Neuron (in vitro differentiated cells): ENCODE measurements at regions not wholly inside any gene's neighbourhood (a gene's known extent, or its start where the extent isn't known, plus 50 kb on each side); places are given as distances from the start of the nearest gene placed in this dataset.
"Not testable (repeated sequence)": the region's sequence is repeated elsewhere in the genome, so short reads cannot be mapped to it uniquely, and the experiment has no call there.

ENCODE experiments used
- H2AFZ ChIP-seq: one replicate; pipeline ENCODE4 v1.6.1; 2013; ENCODE audit warnings: low read depth, mild to moderate bottlenecking, inconsistent platforms, low read length, moderate library complexity
- H3K27me3 ChIP-seq: one replicate; pipeline ENCODE4 v1.6.1; 2013; ENCODE audit warnings: low read length; ENCODE audit not compliant: insufficient read depth
- H3K36me3 ChIP-seq: one replicate; pipeline ENCODE4 v1.6.1; 2013; ENCODE audit warnings: low read length; ENCODE audit not compliant: insufficient read depth
- H3K4me1 ChIP-seq: one replicate; pipeline ENCODE4 v1.6.1; 2013; ENCODE audit warnings: low read length; ENCODE audit not compliant: insufficient read depth
- H3K4me3 ChIP-seq: 2 replicates; pipeline ENCODE4 v1.5.1; 2013; ENCODE audit warnings: mild to moderate bottlenecking, low read length, moderate library complexity
- H3K9me3 ChIP-seq: one replicate; pipeline ENCODE4 v1.6.1; 2013; ENCODE audit warnings: low read length

DNA sequence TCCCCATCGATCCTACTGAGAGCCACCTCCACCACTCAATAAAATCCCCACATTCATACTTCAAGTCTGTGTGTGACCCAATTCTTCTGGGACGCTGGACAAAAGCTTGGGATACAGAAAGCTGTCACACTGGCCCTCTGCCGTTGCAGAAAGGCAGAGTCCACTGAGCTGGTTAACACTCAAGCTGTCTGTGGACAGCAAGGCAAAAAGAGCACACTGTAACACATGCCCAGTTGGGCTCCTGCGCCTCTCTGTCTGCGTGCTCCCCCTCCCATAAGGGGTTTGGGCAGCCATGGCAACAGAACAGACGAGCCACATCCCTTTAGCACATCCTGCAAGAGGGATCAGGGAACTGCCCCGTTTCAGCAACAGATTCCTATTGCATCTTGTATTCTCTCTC is 106.9 kb upstream of the RGPD4 start:
- Histone ChIP-seq H3K4me1 (no peaks in the 10 kb centered on the region), H3K36me3 (no peaks in the 10 kb centered on the region), H3K27me3 (peaks cover 2% of the 10 kb centered on the region), H2AFZ (no peak overlapping the region), H3K4me3 (no peak overlapping the region), H3K9me3 (no peaks in the 10 kb centered on the region)

DNA sequence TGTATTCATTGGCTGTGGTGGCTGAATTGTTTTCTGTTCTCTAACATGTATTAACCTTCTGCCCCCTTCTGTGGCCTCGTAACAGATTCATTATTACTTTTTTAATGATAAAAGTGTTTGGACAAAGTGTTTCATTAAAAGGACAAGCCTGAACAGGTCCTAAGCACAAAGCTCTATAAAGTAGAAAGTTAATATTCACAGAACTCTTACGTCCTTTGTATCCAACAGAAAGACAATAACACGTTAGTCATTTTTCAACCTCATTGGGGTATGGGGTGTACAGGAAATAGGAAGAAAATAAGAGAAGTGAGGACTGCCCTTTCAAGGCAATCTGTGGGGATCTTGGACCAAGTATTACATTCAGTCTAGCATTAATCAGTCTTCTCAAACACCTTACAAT is 105.5 kb upstream of the RGPD4 start:
- H3K27me3 ChIP-seq: peaks cover 2% of the 10 kb centered on the region
- no peak overlapping the region for H3K4me3 ChIP-seq
- no peaks in the 10 kb centered on the region for H3K36me3 ChIP-seq
- H2AFZ ChIP-seq: no peak overlapping the region
- no peaks in the 10 kb centered on the region for H3K4me1 ChIP-seq
- no peaks in the 10 kb centered on the region for H3K9me3 ChIP-seq

DNA sequence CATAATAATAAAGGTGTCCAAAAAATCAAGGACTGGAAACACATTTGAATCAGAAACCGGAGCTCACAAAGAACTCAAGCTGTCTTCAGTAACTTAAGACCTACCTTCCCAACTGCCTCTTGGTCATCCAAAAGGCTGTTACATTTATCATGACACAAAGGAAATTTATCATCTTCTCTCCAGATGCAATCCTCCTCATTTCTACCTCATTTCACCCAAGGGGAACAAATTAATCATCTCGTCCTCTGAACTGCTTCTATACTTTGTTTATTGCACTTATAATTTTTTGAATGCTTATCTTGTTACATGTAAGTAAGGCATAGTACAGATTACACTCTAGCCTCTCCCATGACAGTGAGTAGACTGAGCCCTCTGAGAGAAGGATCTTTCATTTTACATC is 105.1 kb upstream of the RGPD4 start:
- no peaks in the 10 kb centered on the region for H3K4me1 ChIP-seq
- no peaks in the 10 kb centered on the region for H3K9me3 ChIP-seq
- no peaks in the 10 kb centered on the region for H3K36me3 ChIP-seq
- H2AFZ ChIP-seq: no peak overlapping the region
- no peak overlapping the region for H3K4me3 ChIP-seq
- peaks cover 2% of the 10 kb centered on the region for H3K27me3 ChIP-seq

DNA sequence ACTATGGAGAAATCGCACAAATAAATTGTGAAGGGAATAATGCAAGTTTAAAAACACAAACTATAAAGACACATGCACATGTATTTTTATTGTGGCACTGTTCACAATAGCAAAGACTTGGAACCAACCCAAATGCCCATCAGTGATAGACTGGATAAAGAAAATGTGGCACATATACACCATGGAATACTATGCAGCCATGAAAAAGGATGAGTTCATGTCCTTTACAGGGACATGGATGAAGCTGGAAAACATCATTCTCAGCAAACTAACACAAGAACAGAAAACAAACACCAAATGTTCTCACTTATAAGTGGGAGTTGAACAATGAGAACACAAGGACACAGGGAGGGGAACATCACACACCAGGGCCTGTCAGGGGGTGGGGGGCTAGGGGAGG is 100.9 kb upstream of the RGPD4 start:
- H3K27me3 ChIP-seq, H3K4me1 ChIP-seq, H3K4me3 ChIP-seq, H3K9me3 ChIP-seq, H2AFZ ChIP-seq, H3K36me3 ChIP-seq: not testable (repeated sequence)

DNA sequence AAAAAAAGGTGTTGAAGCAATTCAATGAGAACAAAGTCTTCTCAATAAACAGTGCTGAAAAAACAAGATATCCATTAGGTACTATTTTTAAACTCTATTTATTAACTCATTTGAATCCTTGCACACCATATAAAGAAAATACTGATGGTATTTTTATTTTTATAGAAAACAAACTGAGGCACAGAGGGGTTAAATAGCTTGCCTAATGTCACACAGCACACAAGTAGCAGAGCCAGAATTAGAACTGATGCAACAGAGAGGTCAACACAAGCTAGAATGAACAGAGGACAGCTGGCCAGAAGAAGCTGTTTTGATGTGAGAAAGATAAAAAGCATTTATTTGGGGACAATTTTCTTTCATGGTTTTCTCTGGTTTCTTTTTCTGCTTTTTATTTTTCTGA is 99.4 kb upstream of the RGPD4 start:
- Histone ChIP-seq H3K4me3 (no peak overlapping the region), H2AFZ (no peak overlapping the region), H3K27me3 (no peaks in the 10 kb centered on the region), H3K36me3 (no peaks in the 10 kb centered on the region), H3K9me3 (no peaks in the 10 kb centered on the region), H3K4me1 (no peaks in the 10 kb centered on the region)

GRCh38 chr2:107728586-107728985 is 98.1 kb upstream of the RGPD4 start:
- no peaks in the 10 kb centered on the region for H3K9me3 ChIP-seq
- H2AFZ ChIP-seq: no peak overlapping the region
- no peaks in the 10 kb centered on the region for H3K36me3 ChIP-seq
- no peaks in the 10 kb centered on the region for H3K27me3 ChIP-seq
- H3K4me1 ChIP-seq: no peaks in the 10 kb centered on the region
- no peak overlapping the region for H3K4me3 ChIP-seq

- H3K36me3 ChIP-seq: no peaks in the 10 kb centered on the region
- no peak overlapping the region for H2AFZ ChIP-seq
- no peaks in the 10 kb centered on the region for H3K4me1 ChIP-seq
- H3K9me3 ChIP-seq: no peaks in the 10 kb centered on the region
- H3K4me3 ChIP-seq: no peak overlapping the region
- H3K27me3 ChIP-seq: no peaks in the 10 kb centered on the region
Observed at GRCh38 chr2:107729440-107729839, 97.3 kb upstream of the RGPD4 start.

- Histone ChIP-seq H3K4me3 (no peak overlapping the region), H3K36me3 (no peaks in the 10 kb centered on the region), H2AFZ (no peak overlapping the region), H3K4me1 (no peaks in the 10 kb centered on the region), H3K9me3 (no peaks in the 10 kb centered on the region), H3K27me3 (no peaks in the 10 kb centered on the region)
Observed at GRCh38 chr2:107730898-107731297, 95.8 kb upstream of the RGPD4 start.

DNA sequence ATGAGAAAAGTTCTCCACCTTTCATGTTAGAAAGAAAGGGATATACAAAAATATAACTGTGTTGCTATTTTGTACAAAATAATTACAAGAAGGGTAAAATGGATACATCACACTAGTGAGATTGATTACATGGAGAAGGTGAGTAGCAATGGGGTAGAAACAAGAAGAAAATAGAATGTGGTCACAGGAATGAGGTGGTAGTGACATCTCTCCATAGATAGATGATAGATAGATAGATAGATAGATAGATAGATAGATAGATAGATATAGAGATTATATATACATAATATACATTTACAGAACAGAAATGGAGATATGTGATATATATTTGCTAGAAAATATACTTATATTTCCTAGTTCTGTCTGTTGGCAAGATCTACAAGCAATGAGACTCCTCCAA is 95.3 kb upstream of the RGPD4 start:
- H3K4me3 ChIP-seq: no peak overlapping the region
- no peaks in the 10 kb centered on the region for H3K9me3 ChIP-seq
- no peaks in the 10 kb centered on the region for H3K36me3 ChIP-seq
- no peaks in the 10 kb centered on the region for H3K27me3 ChIP-seq
- no peaks in the 10 kb centered on the region for H3K4me1 ChIP-seq
- no peak overlapping the region for H2AFZ ChIP-seq

GRCh38 chr2:107735201-107735600 is 91.5 kb upstream of the RGPD4 start:
- Histone ChIP-seq H3K36me3 (no peaks in the 10 kb centered on the region), H3K4me1 (no peaks in the 10 kb centered on the region), H3K4me3 (no peak overlapping the region), H2AFZ (no peak overlapping the region), H3K9me3 (no peaks in the 10 kb centered on the region), H3K27me3 (no peaks in the 10 kb centered on the region)

- Histone ChIP-seq H3K27me3 (no peaks in the 10 kb centered on the region), H3K4me3 (no peak overlapping the region), H3K4me1 (no peaks in the 10 kb centered on the region), H3K36me3 (no peaks in the 10 kb centered on the region), H2AFZ (no peak overlapping the region), H3K9me3 (no peaks in the 10 kb centered on the region)
Observed at GRCh38 chr2:107737756-107738155, 88.9 kb upstream of the RGPD4 start.

GRCh38 chr2:107738266-107738665 is 88.4 kb upstream of the RGPD4 start:
- H3K9me3 ChIP-seq: no peaks in the 10 kb centered on the region
- no peak overlapping the region for H3K4me3 ChIP-seq
- H2AFZ ChIP-seq: no peak overlapping the region
- no peaks in the 10 kb centered on the region for H3K36me3 ChIP-seq
- H3K27me3 ChIP-seq: no peaks in the 10 kb centered on the region
- no peaks in the 10 kb centered on the region for H3K4me1 ChIP-seq

DNA sequence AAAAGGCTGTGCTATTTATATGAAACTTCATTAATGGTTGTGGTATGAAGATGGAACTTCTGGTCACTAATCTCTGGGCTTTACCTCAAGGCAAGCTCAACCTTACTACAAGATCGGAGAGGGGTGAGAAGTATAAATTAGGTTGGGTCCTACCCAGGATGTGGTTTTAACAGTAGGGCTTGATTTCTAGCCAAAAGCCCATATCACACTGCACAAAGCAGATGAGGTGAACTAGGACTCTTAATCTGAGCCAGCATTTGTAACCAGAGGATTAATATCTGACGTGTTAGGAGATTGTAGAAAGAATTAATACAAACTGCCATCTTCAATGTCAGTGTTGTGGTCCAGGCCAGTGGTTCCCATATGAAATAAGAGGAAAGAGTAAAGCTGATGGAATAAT is 86.4 kb upstream of the RGPD4 start:
- no peaks in the 10 kb centered on the region for H3K27me3 ChIP-seq
- H2AFZ ChIP-seq: no peak overlapping the region
- no peak overlapping the region for H3K4me3 ChIP-seq
- no peaks in the 10 kb centered on the region for H3K4me1 ChIP-seq
- no peaks in the 10 kb centered on the region for H3K9me3 ChIP-seq
- no peaks in the 10 kb centered on the region for H3K36me3 ChIP-seq

- H2AFZ ChIP-seq: no peak overlapping the region
Observed at GRCh38 chr2:107742460-107743027, 84.1 kb upstream of the RGPD4 start.

More at GRCh38 chr2:107742460-107743027, 84.1 kb upstream of the RGPD4 start:
- no peaks in the 10 kb centered on the region for H3K27me3 ChIP-seq
- H3K4me3 ChIP-seq: no peak overlapping the region
- H3K4me1 ChIP-seq: no peaks in the 10 kb centered on the region
- H3K9me3 ChIP-seq: no peaks in the 10 kb centered on the region
- H3K36me3 ChIP-seq: no peaks in the 10 kb centered on the region
